Upper lobe of right lung (tissue), 1 donor: ENCODE measurements at regions not wholly inside any gene's neighbourhood (a gene's known extent, or its start where the extent isn't known, plus 50 kb on each side); places are given as distances from the start of the nearest gene placed in this dataset.

Source experiments
- ATAC-seq: fragments of 200-7000 bp; cut with Tn5 transposase; one replicate; pipeline ENCODE4 v1.9.1; 2020; ENCODE audit warnings: mild to moderate bottlenecking, moderate library complexity
- DNase-seq: peaks from one replicate; pipeline ENCODE4 v3.0.0-alpha.2; 2020
- H3K27ac ChIP-seq: fragments of 200-600 bp; one replicate; pipeline ENCODE4 v1.8.0; 2022
- H3K27me3 ChIP-seq: fragments of 200-600 bp; one replicate; pipeline ENCODE4 v1.8.0; 2022; ENCODE audit warnings: mild to moderate bottlenecking
- H3K36me3 ChIP-seq: fragments of 200-600 bp; one replicate; pipeline ENCODE4 v1.8.0; 2022
- H3K4me1 ChIP-seq: fragments of 200-600 bp; one replicate; pipeline ENCODE4 v1.8.0; 2022
- H3K4me3 ChIP-seq: fragments of 200-600 bp; one replicate; pipeline ENCODE4 v1.8.0; 2022; ENCODE audit warnings: mild to moderate bottlenecking
- H3K9me3 ChIP-seq: fragments of 200-600 bp; one replicate; pipeline ENCODE4 v1.8.0; 2022
- intact Hi-C: fragments of 100-400 bp; cut with DNase I; formaldehyde crosslinking; loops from one replicate; pipeline ENCODE4 v1.11.0; 2022
- TF ChIP-seq, protein P1 (sequence below): fragments of 200-600 bp; IDR thresholded peaks from one replicate; pipeline ENCODE4 v1.8.0; 2022; ENCODE audit warnings: antibody characterized with exemption
- donor health status: DM: no; HTN: yes; CAD: no; lungs with severe emphysema.

DNA sequence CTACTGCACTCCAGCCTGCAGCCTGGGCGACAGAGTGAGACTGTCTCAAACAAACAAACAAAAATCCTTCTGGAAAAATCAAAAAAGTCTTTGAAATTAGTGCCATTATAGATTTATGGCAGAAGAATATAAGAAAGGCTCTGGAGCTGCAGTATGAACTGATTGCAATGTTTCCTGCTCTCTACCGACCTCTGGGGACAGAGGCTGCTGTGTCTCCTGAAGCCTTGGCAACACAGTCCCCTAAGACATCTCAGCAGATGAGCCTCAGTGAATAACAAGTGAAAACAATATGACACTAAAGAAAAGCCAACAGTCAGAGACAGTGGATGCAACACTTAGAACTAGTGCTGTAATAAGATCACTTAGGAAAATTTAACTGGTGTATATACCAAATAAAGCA, 494.9 kb upstream of the LRATD1 start:
- Histone ChIP-seq H3K27me3 (no peaks in the 10 kb centered on the region), H3K27ac (no peak overlapping the region), H3K9me3 (no peaks in the 10 kb centered on the region), H3K4me3 (no peak overlapping the region), H3K36me3 (no peaks in the 10 kb centered on the region), H3K4me1 (no peaks in the 10 kb centered on the region)
- ATAC-seq (no peak), DNase-seq (no peak)
- intact Hi-C loops, result no loop called here
- TF ChIP-seq, protein P1, sequence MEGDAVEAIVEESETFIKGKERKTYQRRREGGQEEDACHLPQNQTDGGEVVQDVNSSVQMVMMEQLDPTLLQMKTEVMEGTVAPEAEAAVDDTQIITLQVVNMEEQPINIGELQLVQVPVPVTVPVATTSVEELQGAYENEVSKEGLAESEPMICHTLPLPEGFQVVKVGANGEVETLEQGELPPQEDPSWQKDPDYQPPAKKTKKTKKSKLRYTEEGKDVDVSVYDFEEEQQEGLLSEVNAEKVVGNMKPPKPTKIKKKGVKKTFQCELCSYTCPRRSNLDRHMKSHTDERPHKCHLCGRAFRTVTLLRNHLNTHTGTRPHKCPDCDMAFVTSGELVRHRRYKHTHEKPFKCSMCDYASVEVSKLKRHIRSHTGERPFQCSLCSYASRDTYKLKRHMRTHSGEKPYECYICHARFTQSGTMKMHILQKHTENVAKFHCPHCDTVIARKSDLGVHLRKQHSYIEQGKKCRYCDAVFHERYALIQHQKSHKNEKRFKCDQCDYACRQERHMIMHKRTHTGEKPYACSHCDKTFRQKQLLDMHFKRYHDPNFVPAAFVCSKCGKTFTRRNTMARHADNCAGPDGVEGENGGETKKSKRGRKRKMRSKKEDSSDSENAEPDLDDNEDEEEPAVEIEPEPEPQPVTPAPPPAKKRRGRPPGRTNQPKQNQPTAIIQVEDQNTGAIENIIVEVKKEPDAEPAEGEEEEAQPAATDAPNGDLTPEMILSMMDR, result no peak

DNA sequence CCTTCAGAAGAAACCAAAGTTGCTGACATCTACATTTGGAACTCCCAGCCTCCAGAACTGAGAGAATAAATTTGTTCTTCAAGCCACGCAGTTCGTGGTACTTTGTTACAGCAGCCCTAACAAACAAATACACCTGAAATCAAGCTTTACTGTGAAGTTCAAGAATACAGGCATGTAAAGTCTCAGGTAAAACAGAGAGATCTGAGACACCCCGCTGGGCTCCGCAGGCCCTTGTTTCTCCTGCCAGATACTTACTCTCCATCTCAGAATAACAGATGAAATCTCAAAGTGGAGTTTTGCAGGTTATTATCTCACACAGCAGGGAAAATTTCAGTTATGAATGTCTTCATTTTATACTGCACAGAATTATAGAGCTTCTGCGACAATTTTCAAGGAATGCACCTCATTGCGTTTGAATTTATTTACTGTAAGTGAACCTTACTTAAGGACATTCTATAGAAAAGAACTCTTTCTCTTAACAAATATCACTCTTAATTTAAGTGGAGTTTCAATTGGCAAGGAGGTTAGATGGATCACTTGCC, 492.4 kb upstream of the LRATD1 start:
- TF ChIP-seq, protein P1, result no peak
- Histone ChIP-seq H3K27me3 (no peaks in the 10 kb centered on the region), H3K9me3 (no peaks in the 10 kb centered on the region), H3K4me1 (no peaks in the 10 kb centered on the region), H3K4me3 (no peak overlapping the region), H3K27ac (no peak overlapping the region), H3K36me3 (no peaks in the 10 kb centered on the region)
- DNase-seq (no peak), ATAC-seq (no peak)
- intact Hi-C loops, result no loop called here

DNA sequence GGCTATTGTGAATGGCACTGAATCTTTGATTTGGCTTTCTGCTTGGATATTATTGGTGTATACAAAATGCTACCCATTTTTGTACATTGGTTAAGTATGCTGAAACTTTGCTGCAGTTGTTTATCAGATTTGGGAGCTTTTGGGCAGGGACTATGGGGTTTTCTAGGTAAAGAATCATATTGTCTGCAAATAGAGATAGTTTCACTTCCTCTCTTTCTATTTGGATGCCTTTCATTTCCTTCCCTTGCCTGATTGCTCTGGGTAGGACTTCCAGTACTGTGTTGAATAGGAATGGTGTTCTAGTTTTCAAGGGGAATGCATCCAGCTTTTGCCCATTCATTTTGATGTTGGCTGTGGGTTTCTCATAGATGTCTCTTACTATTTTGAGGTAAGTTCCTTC, 489.1 kb upstream of the LRATD1 start:
- no peaks in the 10 kb centered on the region for H3K4me1 ChIP-seq
- intact Hi-C loops, result no loop called here
- TF ChIP-seq, protein P1, result no peak
- DNase-seq, result no peak
- no peak for ATAC-seq
- H3K4me3 ChIP-seq, result no peak overlapping the region
- H3K9me3 ChIP-seq, result no peaks in the 10 kb centered on the region
- no peaks in the 10 kb centered on the region for H3K36me3 ChIP-seq
- H3K27ac ChIP-seq, result no peak overlapping the region
- no peaks in the 10 kb centered on the region for H3K27me3 ChIP-seq

DNA sequence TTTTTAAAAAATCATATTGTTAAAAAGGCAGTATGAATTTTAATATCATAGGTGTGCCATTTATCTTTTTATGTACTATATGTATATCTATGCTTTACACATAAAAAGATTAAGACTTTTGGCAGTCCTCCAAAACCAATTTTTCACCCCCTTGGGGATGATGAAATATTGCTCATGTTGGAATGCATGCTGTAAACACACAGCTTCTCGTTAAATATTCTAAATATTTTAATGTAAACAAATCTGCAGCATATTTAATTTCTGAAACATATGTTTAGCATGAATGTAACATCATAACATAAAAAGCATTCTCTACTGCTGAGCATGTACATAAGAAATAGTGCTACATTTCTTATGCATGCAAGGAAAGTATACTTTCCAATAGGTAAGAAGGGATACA, 484.3 kb upstream of the LRATD1 start:
- Histone ChIP-seq H3K9me3 (no peaks in the 10 kb centered on the region), H3K27me3 (no peaks in the 10 kb centered on the region), H3K27ac (no peak overlapping the region), H3K4me3 (no peak overlapping the region), H3K36me3 (no peaks in the 10 kb centered on the region), H3K4me1 (no peaks in the 10 kb centered on the region)
- DNase-seq, result no peak
- no peak for ATAC-seq
- intact Hi-C loops, result no loop called here
- TF ChIP-seq, protein P1, result no peak

DNA sequence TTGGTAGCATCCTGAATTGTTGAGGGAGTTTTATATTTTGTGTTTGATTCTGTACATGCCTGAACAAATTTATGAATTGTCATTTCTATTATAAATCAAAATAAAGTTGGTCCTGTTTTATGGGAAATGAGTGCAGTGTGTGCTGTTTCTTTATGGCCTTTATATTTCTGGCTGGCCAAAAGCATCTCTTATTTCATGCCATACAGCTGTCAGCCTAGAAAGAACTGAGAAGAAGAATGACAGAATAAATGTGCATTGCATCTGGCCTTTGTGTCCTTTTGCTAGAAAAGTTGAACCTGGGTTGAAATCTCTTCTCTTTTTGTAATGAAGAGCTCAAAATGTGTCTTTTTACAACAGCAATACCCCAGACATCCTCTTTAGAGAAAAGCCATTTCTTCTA, 474.7 kb upstream of the LRATD1 start:
- no peak for ATAC-seq
- H3K9me3 ChIP-seq, result no peaks in the 10 kb centered on the region
- intact Hi-C loops, result no loop called here
- H3K36me3 ChIP-seq, result no peaks in the 10 kb centered on the region
- no peaks in the 10 kb centered on the region for H3K4me1 ChIP-seq
- no peak for DNase-seq
- H3K27me3 ChIP-seq, result no peaks in the 10 kb centered on the region
- no peak overlapping the region for H3K27ac ChIP-seq
- no peak overlapping the region for H3K4me3 ChIP-seq
- TF ChIP-seq, protein P1, result no peak

DNA sequence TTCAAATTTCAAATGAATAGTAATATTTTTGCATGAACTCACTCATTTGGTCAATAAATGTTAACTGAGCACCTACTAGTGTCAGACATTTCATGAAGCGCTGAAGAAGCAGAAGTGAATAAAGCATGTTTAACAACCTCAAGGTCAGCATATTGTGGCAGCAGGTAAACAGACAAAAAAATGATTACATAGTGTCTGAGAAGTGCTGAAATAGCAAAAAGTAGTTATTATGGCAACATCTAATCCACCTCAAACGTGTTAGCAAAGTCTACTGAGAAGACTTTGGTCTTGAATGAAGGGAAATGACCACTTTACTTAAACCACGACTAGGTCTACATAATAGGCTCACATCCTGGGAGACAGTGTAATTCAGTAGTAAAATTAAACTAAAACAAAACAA, 452.2 kb upstream of the LRATD1 start:
- no peaks in the 10 kb centered on the region for H3K27me3 ChIP-seq
- H3K4me1 ChIP-seq, result no peaks in the 10 kb centered on the region
- ATAC-seq (no peak), DNase-seq (no peak)
- H3K27ac ChIP-seq, result no peak overlapping the region
- TF ChIP-seq, protein P1, result no peak
- H3K36me3 ChIP-seq, result no peaks in the 10 kb centered on the region
- no peak overlapping the region for H3K4me3 ChIP-seq
- intact Hi-C loops, result no loop called here
- H3K9me3 ChIP-seq, result no peaks in the 10 kb centered on the region
